ENCODE measurements at regions not wholly inside any gene's neighbourhood (a gene's known extent, or its start where the extent isn't known, plus 50 kb on each side); places are given as distances from the start of the nearest gene placed in this dataset.
"Not testable (repeated sequence)": the region's sequence is repeated elsewhere in the genome, so short reads cannot be mapped to it uniquely, and the experiment has no call there.

- Mint-ChIP-seq H3K4me1 (ENCODE audit: low read depth) (no peaks in the 10 kb centered on the region), H3K4me3 (no peak overlapping the region), H3K9me3 (ENCODE audit: insufficient read depth) (peaks cover 3% of the 10 kb centered on the region), H3K36me3 (ENCODE audit: low read depth) (no peaks in the 10 kb centered on the region), H3K27ac (no peak overlapping the region), H3K27me3 (ENCODE audit: low read depth) (peaks cover 2% of the 10 kb centered on the region)
- DNase-seq = no peak
- POLR2A ChIA-PET = no interaction called here
- no peak for ATAC-seq
- CTCF ChIA-PET = no interaction called here
Measured at GRCh38 chr10:44115516-44115915, 269.4 kb downstream of the CXCL12 start.

GRCh38 chr10:44114441-44114840 is 270.5 kb downstream of the CXCL12 start:
- no peak overlapping the region for H3K27ac Mint-ChIP-seq
- DNase-seq = no peak
- no peak overlapping the region for H3K4me3 Mint-ChIP-seq
- H3K4me1 Mint-ChIP-seq (ENCODE audit: low read depth) = no peaks in the 10 kb centered on the region
- ChIA-PET CTCF (no interaction called here), POLR2A (no interaction called here)
- H3K36me3 Mint-ChIP-seq (ENCODE audit: low read depth) = no peaks in the 10 kb centered on the region
- no peak for ATAC-seq
- peaks cover 2% of the 10 kb centered on the region for H3K27me3 Mint-ChIP-seq (ENCODE audit: low read depth)
- peaks cover 3% of the 10 kb centered on the region for H3K9me3 Mint-ChIP-seq (ENCODE audit: insufficient read depth)

- H3K36me3 Mint-ChIP-seq (ENCODE audit: low read depth); H3K4me1 Mint-ChIP-seq (ENCODE audit: low read depth); CTCF ChIA-PET; ATAC-seq; H3K27ac Mint-ChIP-seq; H3K4me3 Mint-ChIP-seq; H3K27me3 Mint-ChIP-seq (ENCODE audit: low read depth); POLR2A ChIA-PET; DNase-seq; H3K9me3 Mint-ChIP-seq (ENCODE audit: insufficient read depth): not testable (repeated sequence)
Measured at GRCh38 chr10:44112280-44112679, 272.6 kb downstream of the CXCL12 start.

GRCh38 chr10:44105696-44106095 is 279.2 kb downstream of the CXCL12 start:
- CTCF ChIA-PET = no interaction called here
- ATAC-seq (no peak), DNase-seq (no peak)
- Mint-ChIP-seq H3K27me3 (ENCODE audit: low read depth) (no peaks in the 10 kb centered on the region), H3K36me3 (ENCODE audit: low read depth) (no peaks in the 10 kb centered on the region), H3K9me3 (ENCODE audit: insufficient read depth) (no peaks in the 10 kb centered on the region), H3K27ac (no peak overlapping the region), H3K4me3 (no peak overlapping the region), H3K4me1 (ENCODE audit: low read depth) (peaks cover 1% of the 10 kb centered on the region)
- POLR2A ChIA-PET = no interaction called here

- Mint-ChIP-seq H3K36me3 (ENCODE audit: low read depth) (no peaks in the 10 kb centered on the region), H3K9me3 (ENCODE audit: insufficient read depth) (no peaks in the 10 kb centered on the region), H3K27me3 (ENCODE audit: low read depth) (no peaks in the 10 kb centered on the region), H3K4me1 (ENCODE audit: low read depth) (peaks cover 1% of the 10 kb centered on the region), H3K4me3 (no peak overlapping the region), H3K27ac (no peak overlapping the region)
- ChIA-PET CTCF (no interaction called here), POLR2A (no interaction called here)
- DNase-seq (no peak), ATAC-seq (no peak)
Measured at GRCh38 chr10:44102726-44103255, 282.1 kb downstream of the CXCL12 start.

- no peaks in the 10 kb centered on the region for H3K27me3 Mint-ChIP-seq (ENCODE audit: low read depth)
- POLR2A ChIA-PET = interaction anchor here (0.5 to 0.6 kb wide), 2 partner anchors 604 to 665 kb away, joined by 3 to 5 read pairs; no protein-coding TSS in a partner anchor
- no peak for DNase-seq
- CTCF ChIA-PET = no interaction called here
- no peaks in the 10 kb centered on the region for H3K36me3 Mint-ChIP-seq (ENCODE audit: low read depth)
- H3K4me3 Mint-ChIP-seq = no peak overlapping the region
- no peaks in the 10 kb centered on the region for H3K9me3 Mint-ChIP-seq (ENCODE audit: insufficient read depth)
- peaks cover 1% of the 10 kb centered on the region for H3K4me1 Mint-ChIP-seq (ENCODE audit: low read depth)
- H3K27ac Mint-ChIP-seq = no peak overlapping the region
- no peak for ATAC-seq
Measured at GRCh38 chr10:44101082-44101481, 283.8 kb downstream of the CXCL12 start.

GRCh38 chr10:44099511-44099910 is 285.4 kb downstream of the CXCL12 start:
- Mint-ChIP-seq H3K4me3 (no peak overlapping the region), H3K36me3 (ENCODE audit: low read depth) (no peaks in the 10 kb centered on the region), H3K9me3 (ENCODE audit: insufficient read depth) (no peaks in the 10 kb centered on the region), H3K4me1 (ENCODE audit: low read depth) (peaks cover 1% of the 10 kb centered on the region), H3K27me3 (ENCODE audit: low read depth) (peaks cover 3% of the 10 kb centered on the region), H3K27ac (no peak overlapping the region)
- ATAC-seq (no peak), DNase-seq (no peak)
- POLR2A ChIA-PET = no interaction called here
- CTCF ChIA-PET = no interaction called here

- H3K4me1 Mint-ChIP-seq (ENCODE audit: low read depth); H3K36me3 Mint-ChIP-seq (ENCODE audit: low read depth); H3K27ac Mint-ChIP-seq; H3K9me3 Mint-ChIP-seq (ENCODE audit: insufficient read depth); ATAC-seq; H3K27me3 Mint-ChIP-seq (ENCODE audit: low read depth); POLR2A ChIA-PET; CTCF ChIA-PET; DNase-seq; H3K4me3 Mint-ChIP-seq: not testable (repeated sequence)
Measured at GRCh38 chr10:44096217-44096616, 288.7 kb downstream of the CXCL12 start.

- no peaks in the 10 kb centered on the region for H3K36me3 Mint-ChIP-seq (ENCODE audit: low read depth)
- no peak for ATAC-seq
- no peaks in the 10 kb centered on the region for H3K9me3 Mint-ChIP-seq (ENCODE audit: insufficient read depth)
- DNase-seq = no peak
- ChIA-PET POLR2A (no interaction called here), CTCF (no interaction called here)
- H3K4me1 Mint-ChIP-seq (ENCODE audit: low read depth) = no peaks in the 10 kb centered on the region
- no peak overlapping the region for H3K27ac Mint-ChIP-seq
- no peaks in the 10 kb centered on the region for H3K27me3 Mint-ChIP-seq (ENCODE audit: low read depth)
- H3K4me3 Mint-ChIP-seq = no peak overlapping the region
Measured at GRCh38 chr10:44089671-44090070, 295.2 kb downstream of the CXCL12 start.

- H3K4me3 Mint-ChIP-seq = no peak overlapping the region
- no peaks in the 10 kb centered on the region for H3K36me3 Mint-ChIP-seq (ENCODE audit: low read depth)
- H3K4me1 Mint-ChIP-seq (ENCODE audit: low read depth) = no peaks in the 10 kb centered on the region
- ChIA-PET CTCF (no interaction called here), POLR2A (no interaction called here)
- H3K9me3 Mint-ChIP-seq (ENCODE audit: insufficient read depth) = no peaks in the 10 kb centered on the region
- no peaks in the 10 kb centered on the region for H3K27me3 Mint-ChIP-seq (ENCODE audit: low read depth)
- no peak overlapping the region for H3K27ac Mint-ChIP-seq
- DNase-seq (no peak), ATAC-seq (no peak)
Measured at GRCh38 chr10:44087403-44087802, 297.5 kb downstream of the CXCL12 start.

GRCh38 chr10:44083719-44084400 is 301.0 kb downstream of the CXCL12 start:
- no peaks in the 10 kb centered on the region for H3K36me3 Mint-ChIP-seq (ENCODE audit: low read depth)
- H3K9me3 Mint-ChIP-seq (ENCODE audit: insufficient read depth) = no peaks in the 10 kb centered on the region
- ChIA-PET CTCF (no interaction called here), POLR2A (no interaction called here)
- peaks cover 6% of the 10 kb centered on the region for H3K27me3 Mint-ChIP-seq (ENCODE audit: low read depth)
- ATAC-seq (no peak), DNase-seq (no peak)
- no peak overlapping the region for H3K4me3 Mint-ChIP-seq
- H3K4me1 Mint-ChIP-seq (ENCODE audit: low read depth) = no peaks in the 10 kb centered on the region
- H3K27ac Mint-ChIP-seq = no peak overlapping the region

- Mint-ChIP-seq H3K27me3 (ENCODE audit: low read depth) (no peaks in the 10 kb centered on the region), H3K4me1 (ENCODE audit: low read depth) (no peaks in the 10 kb centered on the region), H3K36me3 (ENCODE audit: low read depth) (no peaks in the 10 kb centered on the region), H3K4me3 (no peak overlapping the region), H3K27ac (no peak overlapping the region), H3K9me3 (ENCODE audit: insufficient read depth) (no peaks in the 10 kb centered on the region)
- ATAC-seq = no peak
- ChIA-PET POLR2A (no interaction called here), CTCF (no interaction called here)
- DNase-seq = no peak
Measured at GRCh38 chr10:44071479-44071878, 313.4 kb downstream of the CXCL12 start.

- DNase-seq (no peak), ATAC-seq (no peak)
- no peak overlapping the region for H3K27ac Mint-ChIP-seq
- H3K27me3 Mint-ChIP-seq (ENCODE audit: low read depth) = no peaks in the 10 kb centered on the region
- no peaks in the 10 kb centered on the region for H3K9me3 Mint-ChIP-seq (ENCODE audit: insufficient read depth)
- ChIA-PET POLR2A (no interaction called here), CTCF (no interaction called here)
- H3K4me3 Mint-ChIP-seq = no peak overlapping the region
- H3K36me3 Mint-ChIP-seq (ENCODE audit: low read depth) = no peaks in the 10 kb centered on the region
- H3K4me1 Mint-ChIP-seq (ENCODE audit: low read depth) = no peaks in the 10 kb centered on the region
Measured at GRCh38 chr10:44070282-44070681, 314.6 kb downstream of the CXCL12 start.

Measured in activated CD8-positive, alpha-beta T cell treated with anti-CD3 and anti-CD28 coated beads, Interleukin-2, amount 10 ng/mL, durations not matched to agents 7 days and 5 days (primary cell).